OCI-LY7 (cell line): ENCODE measurements at regions not wholly inside any gene's neighbourhood (a gene's known extent, or its start where the extent isn't known, plus 50 kb on each side); places are given as distances from the start of the nearest gene placed in this dataset.

Experiments used
- EZH2phosphoT487 ChIP-seq: fragments of 200-600 bp; sonication (generic); IDR thresholded peaks from 2 replicates; pipeline ENCODE4 v1.6.1; 2018; ENCODE audit warnings: low read depth, borderline replicate concordance, mild to moderate bottlenecking, mixed run types, antibody characterized with exemption, low read length, moderate library complexity, mixed read lengths
- TF ChIP-seq, protein P1 (sequence below): fragments of 200-600 bp; sonication (generic); conservative IDR thresholded peaks from 2 replicates; pipeline ENCODE4 v1.5.1; 2014; ENCODE audit warnings: mild to moderate bottlenecking, antibody characterized with exemption, low read length, moderate library complexity, mixed read lengths

DNA sequence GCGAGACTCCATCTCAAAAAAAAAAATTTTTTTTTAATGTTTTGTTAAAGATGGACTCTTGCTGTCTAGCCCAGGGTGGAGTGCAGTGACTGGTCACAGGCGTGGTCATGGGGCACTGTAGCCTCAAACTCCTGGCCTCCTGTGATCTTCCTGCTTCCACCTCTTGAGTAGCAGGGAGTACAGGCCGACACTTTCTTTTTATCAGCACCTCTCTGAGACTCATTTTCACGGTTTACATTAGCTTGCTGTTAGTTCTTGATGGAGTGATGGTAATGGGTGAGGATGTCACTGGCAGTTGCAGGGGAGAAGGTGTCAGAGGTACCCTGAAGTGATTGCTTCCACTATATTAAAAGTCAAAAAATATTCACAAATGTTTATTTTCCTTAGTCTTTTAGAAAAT is 95.3 kb upstream of the MTPN start:
- TF ChIP-seq, protein P1, sequence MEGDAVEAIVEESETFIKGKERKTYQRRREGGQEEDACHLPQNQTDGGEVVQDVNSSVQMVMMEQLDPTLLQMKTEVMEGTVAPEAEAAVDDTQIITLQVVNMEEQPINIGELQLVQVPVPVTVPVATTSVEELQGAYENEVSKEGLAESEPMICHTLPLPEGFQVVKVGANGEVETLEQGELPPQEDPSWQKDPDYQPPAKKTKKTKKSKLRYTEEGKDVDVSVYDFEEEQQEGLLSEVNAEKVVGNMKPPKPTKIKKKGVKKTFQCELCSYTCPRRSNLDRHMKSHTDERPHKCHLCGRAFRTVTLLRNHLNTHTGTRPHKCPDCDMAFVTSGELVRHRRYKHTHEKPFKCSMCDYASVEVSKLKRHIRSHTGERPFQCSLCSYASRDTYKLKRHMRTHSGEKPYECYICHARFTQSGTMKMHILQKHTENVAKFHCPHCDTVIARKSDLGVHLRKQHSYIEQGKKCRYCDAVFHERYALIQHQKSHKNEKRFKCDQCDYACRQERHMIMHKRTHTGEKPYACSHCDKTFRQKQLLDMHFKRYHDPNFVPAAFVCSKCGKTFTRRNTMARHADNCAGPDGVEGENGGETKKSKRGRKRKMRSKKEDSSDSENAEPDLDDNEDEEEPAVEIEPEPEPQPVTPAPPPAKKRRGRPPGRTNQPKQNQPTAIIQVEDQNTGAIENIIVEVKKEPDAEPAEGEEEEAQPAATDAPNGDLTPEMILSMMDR: no peak
- TF ChIP-seq EZH2phosphoT487: no peak
